Mesodermal cell (in vitro differentiated cells): ENCODE measurements at regions not wholly inside any gene's neighbourhood (a gene's known extent, or its start where the extent isn't known, plus 50 kb on each side); places are given as distances from the start of the nearest gene placed in this dataset.

ENCODE experiments used
- H3K27ac ChIP-seq: 2 replicates; pipeline ENCODE4 v1.7.0; 2013; ENCODE audit warnings: mild to moderate bottlenecking, low read depth, low read length, moderate library complexity; ENCODE audit not compliant: severe bottlenecking
- H3K36me3 ChIP-seq: 2 replicates; pipeline ENCODE4 v1.7.1; 2013; ENCODE audit warnings: mild to moderate bottlenecking, low read length, moderate library complexity; ENCODE audit not compliant: control insufficient read depth, insufficient read depth
- H3K4me1 ChIP-seq: one replicate; pipeline ENCODE4 v1.7.1; 2013; ENCODE audit warnings: mild to moderate bottlenecking, low read length; ENCODE audit not compliant: insufficient read depth, control insufficient read depth, poor library complexity, severe bottlenecking
- H3K4me3 ChIP-seq: 2 replicates; pipeline ENCODE4 v1.7.0; 2013; ENCODE audit warnings: low read length, control low read depth, mild to moderate bottlenecking; ENCODE audit not compliant: insufficient read depth, poor library complexity, severe bottlenecking; ENCODE audit errors: extremely low read depth
- H3K9me3 ChIP-seq: 2 replicates; pipeline ENCODE4 v1.7.1; 2013; ENCODE audit warnings: mild to moderate bottlenecking, low read length, moderate library complexity; ENCODE audit not compliant: control insufficient read depth
- WGBS, 2 experiments: methylation state at CpG; one replicate each; pipeline ENCODE4 v1.1.5; 2013; ENCODE audit warnings: missing lambda C conversion rate in 2 of 2; ENCODE audit not compliant: insufficient coverage in 2 of 2; 5-methylcytosine and 5-hydroxymethylcytosine counted together

- no peaks in the 10 kb centered on the region for H3K36me3 ChIP-seq
- H3K9me3 ChIP-seq, result no peaks in the 10 kb centered on the region
- no peak overlapping the region for H3K27ac ChIP-seq
- H3K4me3 ChIP-seq, result no peak overlapping the region
- no peaks in the 10 kb centered on the region for H3K4me1 ChIP-seq
Measured at GRCh38 chr2:17422061-17422460, 96.2 kb downstream of the RAD51AP2 start.

GRCh38 chr2:17416884-17417391 lies 101.3 kb downstream of the RAD51AP2 start:
- H3K4me1 ChIP-seq, result no peaks in the 10 kb centered on the region
- H3K27ac ChIP-seq, result no peak overlapping the region
- H3K4me3 ChIP-seq, result no peak overlapping the region
- WGBS, 2 experiments, result no CpG with 5 or more reads among the region's 3 CpGs
- H3K9me3 ChIP-seq, result no peaks in the 10 kb centered on the region
- no peaks in the 10 kb centered on the region for H3K36me3 ChIP-seq

- Histone ChIP-seq H3K4me1 (no peaks in the 10 kb centered on the region), H3K9me3 (no peaks in the 10 kb centered on the region), H3K27ac (no peak overlapping the region), H3K36me3 (no peaks in the 10 kb centered on the region), H3K4me3 (no peak overlapping the region)
- 100% methylated on average over 1 of the region's 1 CpG; no CpG with 5 or more reads in 1 of the 2 experiments for WGBS, 2 experiments
Measured at GRCh38 chr2:17413036-17413435, 105.2 kb downstream of the RAD51AP2 start.

GRCh38 chr2:17401096-17401495 lies 117.1 kb downstream of the RAD51AP2 start:
- Histone ChIP-seq H3K36me3 (no peaks in the 10 kb centered on the region), H3K4me3 (no peak overlapping the region), H3K27ac (no peak overlapping the region), H3K4me1 (no peaks in the 10 kb centered on the region), H3K9me3 (peaks cover 7% of the 10 kb centered on the region)
- 63% methylated on average over 1 of the region's 1 CpG; no CpG with 5 or more reads in 1 of the 2 experiments for WGBS, 2 experiments

GRCh38 chr2:17398770-17399169 lies 119.5 kb downstream of the RAD51AP2 start:
- no peaks in the 10 kb centered on the region for H3K36me3 ChIP-seq
- no peaks in the 10 kb centered on the region for H3K4me1 ChIP-seq
- H3K27ac ChIP-seq, result no peak overlapping the region
- 78 to 100% methylated on average over 2 of the region's 2 CpGs for WGBS, 2 experiments
- H3K9me3 ChIP-seq, result peaks cover 7% of the 10 kb centered on the region
- H3K4me3 ChIP-seq, result no peak overlapping the region

GRCh38 chr2:17388798-17389197 lies 129.4 kb downstream of the RAD51AP2 start:
- Histone ChIP-seq H3K9me3 (no peaks in the 10 kb centered on the region), H3K36me3 (no peaks in the 10 kb centered on the region), H3K4me1 (no peaks in the 10 kb centered on the region), H3K27ac (no peak overlapping the region), H3K4me3 (no peak overlapping the region)

GRCh38 chr2:17387591-17387990 lies 130.6 kb downstream of the RAD51AP2 start:
- Histone ChIP-seq H3K27ac (no peak overlapping the region), H3K4me1 (no peaks in the 10 kb centered on the region), H3K9me3 (no peaks in the 10 kb centered on the region), H3K36me3 (no peaks in the 10 kb centered on the region), H3K4me3 (no peak overlapping the region)
- WGBS, 2 experiments, result no CpG with 5 or more reads among the region's 2 CpGs

- WGBS, 2 experiments, result no CpG with 5 or more reads among the region's 2 CpGs
- Histone ChIP-seq H3K9me3 (no peaks in the 10 kb centered on the region), H3K4me3 (no peak overlapping the region), H3K36me3 (no peaks in the 10 kb centered on the region), H3K27ac (no peak overlapping the region), H3K4me1 (no peaks in the 10 kb centered on the region)
Measured at GRCh38 chr2:17386771-17387170, 131.5 kb downstream of the RAD51AP2 start.

GRCh38 chr2:17380003-17380402 lies 138.2 kb downstream of the RAD51AP2 start:
- Histone ChIP-seq H3K4me3 (no peak overlapping the region), H3K36me3 (no peaks in the 10 kb centered on the region), H3K9me3 (no peaks in the 10 kb centered on the region), H3K4me1 (no peaks in the 10 kb centered on the region), H3K27ac (no peak overlapping the region)
- WGBS, 2 experiments, result 40 to 73% methylated on average over 1 of the region's 1 CpG

- 86 to 98% methylated on average over 4 of the region's 4 CpGs for WGBS, 2 experiments
- no peaks in the 10 kb centered on the region for H3K36me3 ChIP-seq
- no peaks in the 10 kb centered on the region for H3K9me3 ChIP-seq
- no peak overlapping the region for H3K4me3 ChIP-seq
- no peak overlapping the region for H3K27ac ChIP-seq
- no peaks in the 10 kb centered on the region for H3K4me1 ChIP-seq
Measured at GRCh38 chr2:17375262-17375661, 143.0 kb downstream of the RAD51AP2 start.

- H3K4me3 ChIP-seq, result no peak overlapping the region
- H3K4me1 ChIP-seq, result no peaks in the 10 kb centered on the region
- H3K9me3 ChIP-seq, result no peaks in the 10 kb centered on the region
- whole genome bisulfite sequencing, 2 experiments, result no CpG with 5 or more reads among the region's 1 CpG
- H3K27ac ChIP-seq, result no peak overlapping the region
- no peaks in the 10 kb centered on the region for H3K36me3 ChIP-seq
Measured at GRCh38 chr2:17373741-17374140, 144.5 kb downstream of the RAD51AP2 start.
